ENCODE measurements at regions not wholly inside any gene's neighbourhood (a gene's known extent, or its start where the extent isn't known, plus 50 kb on each side); places are given as distances from the start of the nearest gene placed in this dataset.
"Not testable (repeated sequence)": the region's sequence is repeated elsewhere in the genome, so short reads cannot be mapped to it uniquely, and the experiment has no call there.

DNA sequence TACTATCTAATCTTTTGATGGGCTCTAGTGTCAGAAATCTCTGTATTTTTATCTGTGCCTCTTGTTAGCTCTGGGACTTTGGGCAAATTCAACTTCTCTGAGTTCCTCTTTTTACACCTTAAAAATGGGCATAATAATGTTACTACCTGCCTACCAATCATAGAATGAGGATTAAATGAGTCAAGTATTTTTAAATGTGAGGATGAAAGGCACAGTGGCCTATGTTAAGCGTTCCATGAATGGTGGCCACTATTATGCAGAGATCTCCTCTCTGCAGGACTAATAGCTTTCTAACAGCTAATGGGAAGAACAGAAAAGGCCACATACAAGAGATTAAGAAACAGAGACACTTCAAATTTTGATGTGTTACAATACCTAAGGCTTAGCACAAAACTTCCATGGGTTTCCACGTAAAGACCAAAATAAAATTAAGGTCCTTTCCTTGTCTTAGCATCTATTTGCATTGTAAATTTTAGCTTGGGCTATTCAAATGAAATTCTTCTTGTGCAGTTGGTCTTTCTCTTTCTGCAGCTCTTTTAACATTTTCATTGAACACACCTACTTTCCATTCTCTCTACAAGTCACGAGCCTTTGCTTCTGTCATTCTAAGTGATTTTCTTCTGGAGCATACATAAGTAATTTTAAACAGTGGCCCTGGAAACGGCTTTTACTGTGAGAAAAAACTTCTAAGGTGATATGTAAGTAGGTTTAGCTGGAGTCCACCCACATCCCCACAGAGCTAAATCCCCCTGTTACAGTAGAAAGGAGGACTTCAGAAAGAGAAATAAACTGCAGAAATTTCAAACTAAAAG lies 117.9 kb upstream of the MED14 start:
- H3K4me3 ChIP-seq (ENCODE audit: low read depth, low read length): no peak overlapping the region
- no peak for DNase-seq (ENCODE audit: low read depth)
- TF ChIP-seq, protein P1, sequence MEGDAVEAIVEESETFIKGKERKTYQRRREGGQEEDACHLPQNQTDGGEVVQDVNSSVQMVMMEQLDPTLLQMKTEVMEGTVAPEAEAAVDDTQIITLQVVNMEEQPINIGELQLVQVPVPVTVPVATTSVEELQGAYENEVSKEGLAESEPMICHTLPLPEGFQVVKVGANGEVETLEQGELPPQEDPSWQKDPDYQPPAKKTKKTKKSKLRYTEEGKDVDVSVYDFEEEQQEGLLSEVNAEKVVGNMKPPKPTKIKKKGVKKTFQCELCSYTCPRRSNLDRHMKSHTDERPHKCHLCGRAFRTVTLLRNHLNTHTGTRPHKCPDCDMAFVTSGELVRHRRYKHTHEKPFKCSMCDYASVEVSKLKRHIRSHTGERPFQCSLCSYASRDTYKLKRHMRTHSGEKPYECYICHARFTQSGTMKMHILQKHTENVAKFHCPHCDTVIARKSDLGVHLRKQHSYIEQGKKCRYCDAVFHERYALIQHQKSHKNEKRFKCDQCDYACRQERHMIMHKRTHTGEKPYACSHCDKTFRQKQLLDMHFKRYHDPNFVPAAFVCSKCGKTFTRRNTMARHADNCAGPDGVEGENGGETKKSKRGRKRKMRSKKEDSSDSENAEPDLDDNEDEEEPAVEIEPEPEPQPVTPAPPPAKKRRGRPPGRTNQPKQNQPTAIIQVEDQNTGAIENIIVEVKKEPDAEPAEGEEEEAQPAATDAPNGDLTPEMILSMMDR (IDR thresholded peaks at IDR 0.05; ENCODE audit: insufficient read depth, low read depth, low read length, missing control alignments): no peak

- no peak overlapping the region for H3K4me3 ChIP-seq (ENCODE audit: low read depth, low read length)
- TF ChIP-seq, protein P1 (IDR thresholded peaks at IDR 0.05; ENCODE audit: insufficient read depth, low read depth, low read length, missing control alignments): no peak
- DNase-seq (ENCODE audit: low read depth): no peak
Observed at GRCh38 chrX:40853816-40854123, 118.4 kb upstream of the MED14 start.

DNA sequence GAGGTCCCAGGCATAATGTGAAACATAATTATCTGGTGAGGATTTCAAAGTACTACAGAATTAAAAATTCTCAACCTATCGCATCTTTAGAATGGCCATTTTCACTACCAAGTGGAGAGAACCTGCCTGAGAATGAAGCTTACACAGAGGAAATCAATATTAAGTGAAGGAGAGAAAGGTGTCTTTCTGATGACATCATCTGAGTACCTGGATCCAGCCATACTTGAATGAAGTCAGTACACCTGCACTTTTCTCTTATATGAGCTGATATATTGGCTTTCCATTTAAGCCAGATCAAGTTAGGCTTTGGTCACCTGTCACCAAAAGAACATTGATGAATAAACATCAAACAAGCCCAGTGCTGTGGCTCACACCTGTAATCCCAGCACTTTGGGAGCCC lies 118.9 kb upstream of the MED14 start:
- H3K4me3 ChIP-seq (ENCODE audit: low read depth, low read length): no peak overlapping the region
- DNase-seq (ENCODE audit: low read depth): no peak
- TF ChIP-seq, protein P1 (IDR thresholded peaks at IDR 0.05; ENCODE audit: insufficient read depth, low read depth, low read length, missing control alignments): no peak

GRCh38 chrX:40855411-40855810 lies 120.1 kb upstream of the MED14 start:
- no peak for DNase-seq (ENCODE audit: low read depth)
- no peak overlapping the region for H3K4me3 ChIP-seq (ENCODE audit: low read depth, low read length)
- TF ChIP-seq, protein P1 (IDR thresholded peaks at IDR 0.05; ENCODE audit: insufficient read depth, low read depth, low read length, missing control alignments): no peak

GRCh38 chrX:40855932-40856515 lies 120.7 kb upstream of the MED14 start:
- TF ChIP-seq, protein P1 (IDR thresholded peaks at IDR 0.05; ENCODE audit: insufficient read depth, low read depth, low read length, missing control alignments): no peak

DNA sequence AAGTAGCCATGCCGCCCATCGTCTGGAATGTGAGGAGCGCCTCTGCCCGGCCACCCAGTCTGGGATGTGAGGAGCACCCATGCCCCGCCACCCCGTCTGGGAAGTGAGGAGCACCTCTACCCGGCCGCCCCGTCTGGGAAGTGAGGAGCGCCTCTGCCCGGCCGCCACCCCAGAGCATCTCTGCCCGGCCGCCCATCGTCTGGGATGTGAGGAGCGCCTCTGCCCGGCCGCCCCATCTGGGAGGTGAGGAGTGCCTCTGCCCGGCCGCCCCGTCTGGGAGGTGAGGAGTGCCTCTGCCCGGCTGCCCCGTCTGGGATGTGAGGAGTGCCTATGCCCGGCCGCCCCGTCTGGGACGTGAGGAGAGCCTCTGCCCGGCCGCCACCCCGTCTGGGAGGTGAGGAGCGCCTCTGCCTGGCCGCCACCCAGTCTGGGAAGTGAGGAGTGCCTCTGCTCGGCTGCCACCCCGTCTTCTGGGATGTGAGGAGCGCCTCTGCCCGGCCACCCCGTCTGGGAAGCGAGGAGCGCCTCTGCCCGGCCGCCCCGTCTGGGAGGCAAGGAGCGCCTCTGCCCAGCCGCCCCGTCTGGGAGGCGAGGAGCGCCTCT lies 126.7 kb upstream of the MED14 start:
- H3K4me3 ChIP-seq (ENCODE audit: low read depth, low read length); DNase-seq (ENCODE audit: low read depth): not testable (repeated sequence)

More at GRCh38 chrX:40855932-40856515, 120.7 kb upstream of the MED14 start:
- no peak for DNase-seq (ENCODE audit: low read depth)
- no peak overlapping the region for H3K4me3 ChIP-seq (ENCODE audit: low read depth, low read length)

DNA sequence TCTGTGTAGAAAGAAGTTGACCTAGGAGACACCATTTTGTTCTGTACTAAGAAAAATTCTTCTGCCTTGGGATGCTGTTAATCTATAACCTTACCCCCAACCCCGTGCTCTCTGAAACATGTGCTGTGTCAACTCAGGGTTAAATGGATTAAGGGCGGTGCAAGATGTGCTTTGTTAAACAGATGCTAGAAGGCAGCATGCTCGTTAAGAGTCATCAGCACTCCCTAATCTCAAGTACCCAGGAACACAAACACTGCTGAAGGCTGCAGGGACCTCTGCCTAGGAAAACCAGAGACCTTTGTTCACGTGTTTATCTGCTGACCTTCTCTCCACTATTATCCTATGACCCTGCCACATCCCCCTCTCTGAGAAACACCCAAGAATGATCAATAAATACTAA lies 127.9 kb upstream of the MED14 start:
- not testable (repeated sequence) for H3K4me3 ChIP-seq (ENCODE audit: low read depth, low read length); DNase-seq (ENCODE audit: low read depth)

DNA sequence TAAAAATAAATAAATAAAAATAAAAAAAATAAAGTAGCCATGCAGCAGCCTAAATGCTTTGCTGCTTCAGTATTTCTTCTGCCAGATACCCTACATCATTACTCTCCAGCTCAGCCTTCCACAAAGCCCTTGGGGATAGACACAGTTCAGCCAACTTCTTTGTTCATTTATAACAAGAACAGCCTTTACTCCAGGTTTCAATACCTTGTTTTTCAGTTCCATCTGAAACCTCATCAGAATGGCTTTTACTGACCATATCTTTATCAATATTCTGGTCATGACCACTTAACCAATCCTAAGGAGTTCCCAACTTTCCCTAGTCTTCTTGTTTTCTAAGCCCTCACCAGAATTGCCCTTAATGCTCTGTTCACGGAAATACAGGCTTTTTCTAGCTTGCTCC lies 128.3 kb upstream of the MED14 start:
- TF ChIP-seq, protein P1 (IDR thresholded peaks at IDR 0.05; ENCODE audit: insufficient read depth, low read depth, low read length, missing control alignments): no peak
- H3K4me3 ChIP-seq (ENCODE audit: low read depth, low read length): no peak overlapping the region
- peak; percentile 19 for DNase-seq (ENCODE audit: low read depth)
